Panc1 (cell line): ENCODE measurements at regions not wholly inside any gene's neighbourhood (a gene's known extent, or its start where the extent isn't known, plus 50 kb on each side); places are given as distances from the start of the nearest gene placed in this dataset.

ENCODE experiments used
- ATAC-seq: fragments of 200-7000 bp; cut with Tn5 transposase; 2 replicates; pipeline ENCODE4 v1.9.1; 2020; ENCODE audit warnings: mild to moderate bottlenecking, moderate library complexity
- BruUV-seq: library from RNA; stranded (reverse); fragments of 400-500 nt; replicated peaks from 2 replicates; lab custom pipeline; 2021; lab: Mats Ljungman, UMichigan
- CTCF ChIA-PET: fragments of 300-600 bp; sonication (Branson Sonifier 250); formaldehyde crosslinking; loops from one replicate; lab custom pipeline; 2022; ENCODE audit warnings: antibody characterized with exemption; lab: Charles Lee
- POLR2A ChIA-PET: fragments of 300-600 bp; sonication (Branson Sonifier 250); formaldehyde crosslinking; loops from one replicate; lab custom pipeline; 2022; ENCODE audit warnings: antibody characterized with exemption; lab: Charles Lee
- DNase-seq: peaks from one replicate; pipeline ENCODE4 v3.0.0-alpha.2; 2010; ENCODE audit warnings: low read depth, low spot score
- H3K27ac ChIP-seq: 2 replicates; pipeline ENCODE4 v1.5.1; 2011; ENCODE audit warnings: mild to moderate bottlenecking, low read length, inconsistent platforms
- H3K27me3 ChIP-seq: fragments of 200-500 bp; sonication (Bioruptor generic); 2 replicates; pipeline ENCODE4 v1.6.0; 2014; ENCODE audit warnings: low read length, inconsistent platforms; ENCODE audit not compliant: control insufficient read depth, insufficient read depth
- H3K36me3 ChIP-seq: fragments of 200-500 bp; sonication (Bioruptor generic); 2 replicates; pipeline ENCODE4 v1.5.1; 2014; ENCODE audit warnings: inconsistent platforms, mild to moderate bottlenecking, low read length, moderate library complexity; ENCODE audit not compliant: control insufficient read depth, insufficient read depth
- H3K4me1 ChIP-seq: 2 replicates; pipeline ENCODE4 v1.5.1; 2011; ENCODE audit warnings: inconsistent platforms, mild to moderate bottlenecking, low read length, moderate library complexity; ENCODE audit not compliant: control insufficient read depth, insufficient read depth
- H3K4me3 ChIP-seq, 2 experiments: 2 replicates each; pipeline ENCODE4 v1.5.1; 2011 to 2012; ENCODE audit warnings: low read depth in 2 of 2, low read length in 2 of 2, mild to moderate bottlenecking in 2 of 2, inconsistent platforms in 1 of 2, moderate library complexity in 1 of 2
- H3K9me3 ChIP-seq: fragments of 200-500 bp; sonication (Bioruptor generic); 2 replicates; pipeline ENCODE4 v1.5.1; 2014; ENCODE audit warnings: low read depth, mild to moderate bottlenecking, inconsistent platforms, low read length, moderate library complexity; ENCODE audit not compliant: control insufficient read depth, insufficient read depth
- CTCF ChIP-seq: fragments of 450-650 bp; IDR thresholded peaks from 2 replicates; pipeline ENCODE4 v1.5.1; 2017; ENCODE audit warnings: mild to moderate bottlenecking
- POLR2AphosphoS5 ChIP-seq: IDR thresholded peaks from 2 replicates; pipeline ENCODE4 v1.6.1; 2012; ENCODE audit warnings: mild to moderate bottlenecking, low read depth, low read length, moderate library complexity
- REST ChIP-seq, 2 experiments: IDR thresholded peaks; 2 replicates each; pipeline ENCODE4 v1.6.1; 2011 to 2012; ENCODE audit warnings: low read depth in 2 of 2, control low read depth in 1 of 2, low read length in 1 of 2, mild to moderate bottlenecking in 1 of 2, moderate library complexity in 1 of 2; ENCODE audit not compliant: insufficient read depth in 1 of 2
- SIN3A ChIP-seq: IDR thresholded peaks from 2 replicates; pipeline ENCODE4 v1.6.1; 2012; ENCODE audit warnings: low read depth, mild to moderate bottlenecking, low read length, moderate library complexity, borderline replicate concordance; ENCODE audit not compliant: insufficient read depth
- TCF7L2 ChIP-seq: IDR thresholded peaks from 2 replicates; pipeline ENCODE4 v1.6.1; 2011; ENCODE audit warnings: mild to moderate bottlenecking, low read depth, low read length, inconsistent platforms
- in situ Hi-C: cut with HindIII; loops from 2 replicates; pipeline ENCODE4 v1.10.0; 2016; ENCODE audit warnings: low sequenced_read_pairs, low pct_unique_long_range_greater_than_20kb
- intact Hi-C: fragments of 100-400 bp; cut with micrococcal nuclease; formaldehyde crosslinking; loops from one replicate; pipeline ENCODE4 v1.10.0; 2022; ENCODE audit not compliant: unreplicated experiment

- intact Hi-C loops (no loop called here), in situ Hi-C loops (no loop called here)
- no TSS peak for BruUV-seq
- DNase-seq (no peak), ATAC-seq (no peak)
- no peak for TF ChIP-seq CTCF
- TF ChIP-seq SIN3A, result no peak
- no peak for TF ChIP-seq REST (IDR thresholded peaks at IDR 0.05; ENCODE audit: insufficient read depth in 1 of 2, low read depth in 2 of 2, low read length in 1 of 2)
- TF ChIP-seq POLR2AphosphoS5, result no peak
- no peak for TF ChIP-seq TCF7L2
- Histone ChIP-seq H3K9me3 (no peaks in the 10 kb centered on the region), H3K4me3 (no peak overlapping the region), H3K27ac (no peak overlapping the region), H3K36me3 (no peaks in the 10 kb centered on the region), H3K27me3 (no peaks in the 10 kb centered on the region), H3K4me1 (no peaks in the 10 kb centered on the region)
- ChIA-PET CTCF (no interaction called here), POLR2A (no interaction called here)
Measured at GRCh38 chr6:98136333-98136732, 698.0 kb upstream of the POU3F2 start.

- H3K4me3 ChIP-seq, result no peak overlapping the region
- no peaks in the 10 kb centered on the region for H3K4me1 ChIP-seq
- in situ Hi-C loops, result no loop called here
- H3K27ac ChIP-seq, result no peak overlapping the region
- no peak for ATAC-seq
- H3K27me3 ChIP-seq, result no peaks in the 10 kb centered on the region
- ChIA-PET POLR2A (no interaction called here), CTCF (no interaction called here)
- TF ChIP-seq SIN3A, result no peak
- TF ChIP-seq POLR2AphosphoS5, result no peak
- no peak for TF ChIP-seq REST (IDR thresholded peaks at IDR 0.05; ENCODE audit: insufficient read depth in 1 of 2, low read depth in 2 of 2, low read length in 1 of 2)
- TF ChIP-seq TCF7L2, result no peak
- no peak for TF ChIP-seq CTCF
- no peaks in the 10 kb centered on the region for H3K9me3 ChIP-seq
- BruUV-seq, result no TSS peak
- DNase-seq, result no peak
- intact Hi-C loops, result no loop called here
- H3K36me3 ChIP-seq, result no peaks in the 10 kb centered on the region
Measured at GRCh38 chr6:98137391-98137790, 697.0 kb upstream of the POU3F2 start.
